Retinal pigment epithelial cell (primary cell): ENCODE measurements at regions not wholly inside any gene's neighbourhood (a gene's known extent, or its start where the extent isn't known, plus 50 kb on each side); places are given as distances from the start of the nearest gene placed in this dataset.

Experiments
- DNase-seq: peaks from one replicate; pipeline ENCODE4 v3.0.0-alpha.2; 2010; ENCODE audit warnings: low read depth
- H3K4me3 ChIP-seq: 2 replicates; pipeline ENCODE4 v1.5.1; 2011; ENCODE audit warnings: mild to moderate bottlenecking, low read length, control low read depth, moderate library complexity
- CTCF ChIP-seq: conservative IDR thresholded peaks from 2 replicates; pipeline ENCODE4 v1.5.1; 2011; ENCODE audit warnings: low read depth, low read length, control low read depth, inconsistent platforms

GRCh38 chr6:792662-793061 lies 99.7 kb upstream of the EXOC2 start:
- no peak overlapping the region for H3K4me3 ChIP-seq
- no peak for DNase-seq
- TF ChIP-seq CTCF = no peak

GRCh38 chr6:788058-788457 lies 95.1 kb upstream of the EXOC2 start:
- H3K4me3 ChIP-seq = no peak overlapping the region
- TF ChIP-seq CTCF = no peak
- DNase-seq = no peak

- DNase-seq = no peak
- peak; percentile 59 for TF ChIP-seq CTCF
- no peak overlapping the region for H3K4me3 ChIP-seq
Observed at GRCh38 chr6:786946-787763, 94.2 kb upstream of the EXOC2 start.

GRCh38 chr6:783966-784735 lies 91.2 kb upstream of the EXOC2 start:
- H3K4me3 ChIP-seq = no peak overlapping the region
- DNase-seq = no peak
- no peak for TF ChIP-seq CTCF

GRCh38 chr6:782141-782540 lies 89.2 kb upstream of the EXOC2 start:
- TF ChIP-seq CTCF = no peak
- no peak overlapping the region for H3K4me3 ChIP-seq
- DNase-seq = no peak

GRCh38 chr6:781350-781961 lies 88.5 kb upstream of the EXOC2 start:
- no peak for TF ChIP-seq CTCF
- H3K4me3 ChIP-seq = no peak overlapping the region
- DNase-seq = no peak
